ENCODE measurements at regions not wholly inside any gene's neighbourhood (a gene's known extent, or its start where the extent isn't known, plus 50 kb on each side); places are given as distances from the start of the nearest gene placed in this dataset.

DNA sequence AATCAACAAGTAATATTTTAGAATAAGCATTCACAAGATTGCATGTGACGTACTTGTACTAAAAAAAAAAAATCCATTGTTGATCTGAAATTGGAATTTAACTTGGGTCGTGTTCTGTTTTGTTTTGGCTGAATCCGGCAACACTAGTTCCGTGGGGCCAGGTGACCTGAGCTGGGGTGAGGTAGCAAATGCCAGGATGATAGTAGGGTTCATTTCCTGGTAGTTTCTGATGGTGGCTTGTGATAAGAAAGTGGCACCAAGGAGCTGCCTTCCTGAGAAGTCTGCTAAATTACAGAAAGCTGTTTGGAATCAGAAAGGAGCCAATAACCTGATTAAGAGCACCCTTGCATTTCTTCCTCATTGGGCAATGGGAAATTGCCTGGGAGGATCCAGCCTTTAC lies 126.4 kb upstream of the DLX2 start:
- Histone ChIP-seq H2BK120ac (replicated peaks; ENCODE audit: low read depth, low read length) (no peak overlapping the region), H3K9ac (replicated peaks in 1 of 4; ENCODE audit: extremely low read depth in 1 of 4, low read depth in 3 of 4, low read length in 3 of 4) (no peak overlapping the region), H2BK12ac (ENCODE audit: low read depth, low read length) (no peak overlapping the region), H2AFZ (ENCODE audit: low read length) (no peak overlapping the region), H3K27me3 (replicated peaks in 1 of 4; ENCODE audit: control insufficient read depth in 3 of 4, extremely low read depth in 1 of 4, insufficient read depth in 3 of 4, low read length in 3 of 4) (peaks cover 0 to 7% (median 4%) of the 10 kb centered on the region in 4 experiments; a peak in 4 of 7 replicates), H2BK20ac (ENCODE audit: low read length) (no peak overlapping the region), H3K18ac (ENCODE audit: extremely low read depth, low read length) (no peak overlapping the region), H3K4me3 (ENCODE audit: extremely low read depth in 1 of 4, insufficient read depth in 2 of 4, low read depth in 3 of 4, low read length in 4 of 4) (no peak overlapping the region), H4K8ac (ENCODE audit: extremely low read depth, insufficient read depth, low read length) (no peak overlapping the region), H3K4me2 (ENCODE audit: insufficient read depth in 1 of 2, low read depth in 2 of 2, low read length in 2 of 2) (no peak overlapping the region), H2BK5ac (ENCODE audit: low read depth, low read length) (no peak overlapping the region), H3K4me1 (replicated peaks in 1 of 4; ENCODE audit: control insufficient read depth in 3 of 4, insufficient read depth in 4 of 4, low read length in 3 of 4) (peaks cover 0 to 11% (median 4%) of the 10 kb centered on the region in 4 experiments; a peak in 5 of 7 replicates), H3K23me2 (ENCODE audit: low read depth, low read length) (no peaks in the 10 kb centered on the region; the same call in 1 of the 2 replicates), H2BK15ac (ENCODE audit: low read length) (no peak overlapping the region), H3K4ac (replicated peaks; ENCODE audit: insufficient read length, low read depth, low read length) (no peak overlapping the region), H3K79me1 (ENCODE audit: low read depth, low read length) (no peaks in the 10 kb centered on the region), H3K79me2 (ENCODE audit: control insufficient read depth in 1 of 2, insufficient read depth in 2 of 2, low read length in 2 of 2) (no peaks in the 10 kb centered on the region), H4K5ac (ENCODE audit: insufficient read length, low read depth, low read length) (no peak overlapping the region), H3K14ac (ENCODE audit: insufficient read length) (no peak overlapping the region), H4K20me1 (replicated peaks in 1 of 2; ENCODE audit: control insufficient read depth in 1 of 2, insufficient read depth in 2 of 2, low read length in 2 of 2) (no peaks in the 10 kb centered on the region), H3K56ac (replicated peaks; ENCODE audit: insufficient read length, low read depth, low read length) (no peak overlapping the region), H3K27ac (ENCODE audit: low read depth, low read length) (no peak overlapping the region), H3K23ac (ENCODE audit: insufficient read length) (no peak overlapping the region), H2AK5ac (ENCODE audit: low read depth, low read length) (no peak overlapping the region), H4K91ac (replicated peaks; ENCODE audit: insufficient read length, low read length) (no peak overlapping the region), H3K36me3 (ENCODE audit: control insufficient read depth in 2 of 4, insufficient read depth in 4 of 4, low read length in 3 of 4) (no peaks in the 10 kb centered on the region), H3K9me3 (ENCODE audit: insufficient read depth in 2 of 2, low read depth in 1 of 2, low read length in 1 of 2) (no peaks in the 10 kb centered on the region)
- ChIA-PET POLR2A (ENCODE audit: partially characterized antibody) (no interaction called here), CTCF (ENCODE audit: partially characterized antibody) (interaction anchor here (0.7 to 1.8 kb wide), 2 partner anchors 160 to 233 kb away, joined by 3 to 7 read pairs; no protein-coding TSS in a partner anchor)
- FAIRE-seq (no peak), DNase-seq (ENCODE audit: low read depth in 1 of 2, low spot score in 2 of 2) (no peak)
- 80% methylated on average over 4 of the region's 4 CpGs; no CpG with 5 or more reads in 1 of the 2 experiments for WGBS, 2 experiments (ENCODE audit: extremely low coverage in 1 of 2, insufficient coverage in 1 of 2, insufficient read length in 1 of 2, insufficient replicate concordance in 2 of 2, low coverage in 1 of 2, low lambda C conversion rate in 2 of 2, missing lambda C conversion rate in 1 of 2)
- TF ChIP-seq KDM4A (IDR thresholded peaks at IDR 0.05; ENCODE audit: low read depth, low read length, severe bottlenecking) (no peak), CEBPB (IDR thresholded peaks at IDR 0.05; ENCODE audit: low read depth, low read length) (no peak), USF2 (IDR thresholded peaks at IDR 0.05; ENCODE audit: low read length) (no peak), NANOG (IDR thresholded peaks at IDR 0.05; ENCODE audit: insufficient read depth, low read depth, low read length, poor library complexity, severe bottlenecking) (no peak), BACH1 (IDR thresholded peaks at IDR 0.05; ENCODE audit: low read length) (no peak), HDAC6 (IDR thresholded peaks at IDR 0.05; ENCODE audit: low read depth, low read length) (no peak), JUND (IDR thresholded peaks at IDR 0.05; ENCODE audit: low read length) (no peak), SP2 (IDR thresholded peaks at IDR 0.05; ENCODE audit: low read length) (no peak), BCL11A (IDR thresholded peaks at IDR 0.05; ENCODE audit: low read depth in 2 of 2, low read length in 2 of 2) (no peak), RFX5 (IDR thresholded peaks at IDR 0.05; ENCODE audit: borderline replicate concordance, low read depth, low read length) (no peak), FOSL1 (IDR thresholded peaks at IDR 0.05; ENCODE audit: insufficient read depth, low read depth, low read length) (no peak), KDM5A (IDR thresholded peaks at IDR 0.05; ENCODE audit: low read length) (no peak), TEAD4 (IDR thresholded peaks at IDR 0.05; ENCODE audit: low read depth, low read length) (no peak), RAD21 (IDR thresholded peaks at IDR 0.05 in 1 of 2, conservative IDR thresholded peaks at IDR 0.05 in 1 of 2; ENCODE audit: low read depth in 2 of 2, low read length in 2 of 2) (no peak)
